HFF-Myc (cell line): ENCODE measurements at regions not wholly inside any gene's neighbourhood (a gene's known extent, or its start where the extent isn't known, plus 50 kb on each side); places are given as distances from the start of the nearest gene placed in this dataset.

Experiments used
- DNase-seq: peaks from one replicate; pipeline ENCODE4 v3.0.0-alpha.2; 2011; ENCODE audit warnings: low read depth; ENCODE audit errors: extremely low read depth
- H3K4me3 ChIP-seq: replicated peaks from 2 replicates; pipeline ENCODE4 v1.5.1; 2011; ENCODE audit warnings: low read depth, mild to moderate bottlenecking, control low read depth, low read length
- CTCF ChIP-seq: IDR thresholded peaks from 2 replicates; pipeline ENCODE4 v1.5.1; 2012; ENCODE audit warnings: mild to moderate bottlenecking, low read depth, low read length, control low read depth; ENCODE audit errors: missing control alignments

- H3K4me3 ChIP-seq = no peak overlapping the region
- no peak for DNase-seq
- TF ChIP-seq CTCF = no peak
These were observed 377.7 kb downstream of the THBS2 start for GRCh38 chr6:168875811-168876576.

GRCh38 chr6:168874637-168875036, 379.0 kb downstream of the THBS2 start:
- H3K4me3 ChIP-seq = no peak overlapping the region
- TF ChIP-seq CTCF = no peak

GRCh38 chr6:168873278-168874190, 380.1 kb downstream of the THBS2 start:
- DNase-seq = no peak
- TF ChIP-seq CTCF = no peak

More at GRCh38 chr6:168874637-168875036, 379.0 kb downstream of the THBS2 start:
- no peak for DNase-seq

GRCh38 chr6:168871642-168872315, 381.9 kb downstream of the THBS2 start:
- H3K4me3 ChIP-seq = no peak overlapping the region
- TF ChIP-seq CTCF = no peak
- DNase-seq = no peak

More at GRCh38 chr6:168873278-168874190, 380.1 kb downstream of the THBS2 start:
- H3K4me3 ChIP-seq = no peak overlapping the region

- TF ChIP-seq CTCF = no peak
- H3K4me3 ChIP-seq = no peak overlapping the region
- no peak for DNase-seq
These were observed 382.7 kb downstream of the THBS2 start for GRCh38 chr6:168870982-168871381.

GRCh38 chr6:168867247-168868102, 386.2 kb downstream of the THBS2 start:
- H3K4me3 ChIP-seq = no peak overlapping the region
- DNase-seq = no peak
- TF ChIP-seq CTCF = no peak
